Heart right ventricle (tissue), 16 donors: ENCODE measurements at regions not wholly inside any gene's neighbourhood (a gene's known extent, or its start where the extent isn't known, plus 50 kb on each side); places are given as distances from the start of the nearest gene placed in this dataset.

ENCODE experiments used
- ATAC-seq, 8 donors: fragments of 200-7000 bp; cut with Tn5 transposase; one replicate each; pipeline ENCODE4 v1.9.1; 2020; ENCODE audit warnings: mild to moderate bottlenecking in 8 of 8, moderate library complexity in 8 of 8, moderate number of reproducible peaks in 1 of 8
- DNase-seq, 2 donors: peaks; one replicate each; pipeline ENCODE4 v3.0.0-alpha.2; 2020
- H3K27ac ChIP-seq, 10 donors: fragments of 200-600 bp; sonication (generic) in 2 of 10; one replicate each; pipeline versions ENCODE4 v1.5.0 to v1.8.0; 2020 to 2022; ENCODE audit warnings: mild to moderate bottlenecking in 3 of 10
- H3K27me3 ChIP-seq, 7 donors: fragments of 200-600 bp; one replicate each; pipeline ENCODE4 v1.8.0; 2021 to 2022; ENCODE audit warnings: mild to moderate bottlenecking in 2 of 7
- H3K36me3 ChIP-seq, 9 donors: fragments of 200-600 bp; sonication (generic) in 1 of 9; one replicate each; pipeline versions ENCODE4 v1.5.0 to v1.8.0; 2020 to 2022; ENCODE audit warnings: mild to moderate bottlenecking in 2 of 9
- H3K4me1 ChIP-seq, 9 donors: fragments of 200-600 bp; sonication (generic) in 1 of 9; one replicate each; pipeline versions ENCODE4 v1.5.0 to v1.8.0; 2020 to 2022; ENCODE audit warnings: mild to moderate bottlenecking in 4 of 9
- H3K4me3 ChIP-seq, 10 donors: fragments of 200-600 bp; sonication (generic) in 2 of 10; one replicate each; pipeline versions ENCODE4 v1.5.0 to v1.8.0; 2020 to 2022; ENCODE audit warnings: mild to moderate bottlenecking in 7 of 10, moderate library complexity in 2 of 10
- H3K9me3 ChIP-seq, 11 donors: fragments of 200-600 bp in 10 of 11; sonication (generic) in 2 of 11; one replicate each; pipeline versions ENCODE4 v1.5.0 to v1.8.0; 2013 to 2022; ENCODE audit warnings: mild to moderate bottlenecking in 2 of 11, control low read depth in 1 of 11, moderate library complexity in 1 of 11
- WGBS, 2 donors: extraction: QIAGEN DNeasy Blood & Tissue Kit; methylation state at CpG; one replicate each; pipeline ENCODE4 v1.1.7; 2013; ENCODE audit warnings: inconsistent platforms in 1 of 2; 5-methylcytosine and 5-hydroxymethylcytosine counted together
- intact Hi-C, 10 donors: fragments of 100-400 bp; cut with DNase I; formaldehyde crosslinking; loops; one replicate each; pipeline versions ENCODE4 v1.11.1 to v1.14.2; 2022
- TF ChIP-seq, protein P1 (sequence below), 9 donors: fragments of 200-600 bp; sonication (generic) in 2 of 9; IDR thresholded peaks; one replicate each; pipeline versions ENCODE4 v1.5.0 to v1.8.0; 2021 to 2022; ENCODE audit warnings: antibody characterized with exemption in 9 of 9, mild to moderate bottlenecking in 5 of 9, moderate library complexity in 1 of 9
- donor health status: Arrhythmogenic right ventricular cardiomyopathy.
- donor health status: ischemic (EF 13 %, LVEDD 7.1; RV severe dilation, severe dysfunction).
- donor health status: healthy with polysubstance abuse.
- donor health status: DM: no; HTN: yes; CAD: no.
- donor health status: DM: no; HTN: no; CAD: no.
- donor health status: ischemic (EF 25% LVEDD 6.9; RV normal size, moderate dysfunction).
- donor health status: ischemic (EF 25% LVEDD 5.7; RV mildly dilated, moderate dysfunction).
- donor health status: healthy.
- donor health status: DM: yes; HTN: yes; CAD: no.
- donor health status: Ischemic cardiomyopathy.
- donor health status: ischemic (EF 35%, LVEDD 5.7; RV mildly dilated, moderate dysfunction).
- donor health status: nonischemic (EF 11% LVEDD 7.7; RV severe dilation, severe dysfunction).
- donor health status: DM: yes; HTN: yes; CAD: no.
- donor health status: PGD.
- donor health status: ischemic (EF 29% LVEDD 5.4; RV normal size, mild dysfunction).
- donor health status: nonischemic (EF 23%, LVEDD 6.1; RV moderate dilation, normal function).

- TF ChIP-seq, protein P1, sequence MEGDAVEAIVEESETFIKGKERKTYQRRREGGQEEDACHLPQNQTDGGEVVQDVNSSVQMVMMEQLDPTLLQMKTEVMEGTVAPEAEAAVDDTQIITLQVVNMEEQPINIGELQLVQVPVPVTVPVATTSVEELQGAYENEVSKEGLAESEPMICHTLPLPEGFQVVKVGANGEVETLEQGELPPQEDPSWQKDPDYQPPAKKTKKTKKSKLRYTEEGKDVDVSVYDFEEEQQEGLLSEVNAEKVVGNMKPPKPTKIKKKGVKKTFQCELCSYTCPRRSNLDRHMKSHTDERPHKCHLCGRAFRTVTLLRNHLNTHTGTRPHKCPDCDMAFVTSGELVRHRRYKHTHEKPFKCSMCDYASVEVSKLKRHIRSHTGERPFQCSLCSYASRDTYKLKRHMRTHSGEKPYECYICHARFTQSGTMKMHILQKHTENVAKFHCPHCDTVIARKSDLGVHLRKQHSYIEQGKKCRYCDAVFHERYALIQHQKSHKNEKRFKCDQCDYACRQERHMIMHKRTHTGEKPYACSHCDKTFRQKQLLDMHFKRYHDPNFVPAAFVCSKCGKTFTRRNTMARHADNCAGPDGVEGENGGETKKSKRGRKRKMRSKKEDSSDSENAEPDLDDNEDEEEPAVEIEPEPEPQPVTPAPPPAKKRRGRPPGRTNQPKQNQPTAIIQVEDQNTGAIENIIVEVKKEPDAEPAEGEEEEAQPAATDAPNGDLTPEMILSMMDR (IDR thresholded peaks at IDR 0.05) = no peak
- no peak overlapping the region for H3K4me3 ChIP-seq
- H3K27me3 ChIP-seq = peaks cover 0 to 9% (median 0%) of the 10 kb centered on the region in 7 donors
- no peaks in the 10 kb centered on the region for H3K4me1 ChIP-seq
- 47 to 51% methylated on average over 3 of the region's 3 CpGs for WGBS, 2 donors
- H3K9me3 ChIP-seq = no peaks in the 10 kb centered on the region
- intact Hi-C loops = no loop called here
- ATAC-seq = no peak
- H3K36me3 ChIP-seq = no peaks in the 10 kb centered on the region
- DNase-seq = no peak
- H3K27ac ChIP-seq = no peak overlapping the region
Observed at GRCh38 chrX:46380148-46380752, 165.0 kb downstream of the ZNF674 start.

- no peak overlapping the region for H3K4me3 ChIP-seq
- H3K9me3 ChIP-seq = no peaks in the 10 kb centered on the region
- DNase-seq (no peak), ATAC-seq (peak in 7 of 8 donors; percentile 38 to 79 (median 68))
- no peak overlapping the region for H3K27ac ChIP-seq
- WGBS, 2 donors = 30 to 36% methylated on average over 4 of the region's 4 CpGs
- intact Hi-C loops = loop anchor here in 4 of 10 donors (5.0 to 10.0 kb wide), 3 partner anchors 572 to 1054 kb away; no protein-coding TSS in a partner anchor
- peaks cover 0 to 9% (median 0%) of the 10 kb centered on the region in 7 donors for H3K27me3 ChIP-seq
- H3K4me1 ChIP-seq = no peaks in the 10 kb centered on the region
- TF ChIP-seq, protein P1 (IDR thresholded peaks at IDR 0.05) = peak in 6 of 9 donors; percentile 29 to 47 (median 38)
- H3K36me3 ChIP-seq = no peaks in the 10 kb centered on the region
Observed at GRCh38 chrX:46376246-46376885, 168.9 kb downstream of the ZNF674 start.

GRCh38 chrX:46375831-46376230, 169.4 kb downstream of the ZNF674 start:
- Histone ChIP-seq H3K9me3 (no peaks in the 10 kb centered on the region), H3K27me3 (peaks cover 0 to 9% (median 0%) of the 10 kb centered on the region in 7 donors), H3K4me3 (no peak overlapping the region), H3K36me3 (no peaks in the 10 kb centered on the region), H3K27ac (no peak overlapping the region), H3K4me1 (no peaks in the 10 kb centered on the region)
- TF ChIP-seq, protein P1 (IDR thresholded peaks at IDR 0.05) = no peak
- DNase-seq (no peak), ATAC-seq (no peak)
- 86 to 87% methylated on average over 3 of the region's 3 CpGs for WGBS, 2 donors
- intact Hi-C loops = loop anchor here in 4 of 10 donors (5.0 to 10.0 kb wide), 3 partner anchors 571 to 1054 kb away; no protein-coding TSS in a partner anchor

DNA sequence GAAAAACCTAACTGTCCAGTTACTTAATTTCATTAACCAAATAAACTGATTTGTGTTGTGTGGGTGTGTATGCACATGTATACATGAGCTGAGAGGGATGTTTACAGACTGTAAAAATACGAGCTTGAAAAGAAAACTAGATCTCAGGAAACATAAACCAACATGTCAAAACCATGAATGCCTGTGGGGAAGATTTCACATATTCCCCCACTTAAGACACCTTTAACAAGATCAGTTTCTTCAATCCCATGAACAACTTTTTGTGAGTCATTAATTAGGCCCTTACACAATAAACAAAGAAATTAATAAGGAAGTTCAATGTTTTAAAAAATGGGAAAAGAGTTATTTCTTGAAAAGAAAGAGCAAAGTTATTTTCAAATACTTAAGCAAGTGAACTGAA, 170.8 kb downstream of the ZNF674 start:
- no peak for ATAC-seq
- Histone ChIP-seq H3K4me3 (no peak overlapping the region), H3K9me3 (no peaks in the 10 kb centered on the region), H3K4me1 (no peaks in the 10 kb centered on the region), H3K36me3 (no peaks in the 10 kb centered on the region), H3K27ac (no peak overlapping the region), H3K27me3 (peaks cover 0 to 9% (median 0%) of the 10 kb centered on the region in 7 donors)
- TF ChIP-seq, protein P1 (IDR thresholded peaks at IDR 0.05) = no peak
- no peak for DNase-seq
- WGBS, 2 donors = 56 to 75% methylated on average over 1 of the region's 1 CpG
- intact Hi-C loops = loop anchor here in 4 of 10 donors (10.0 kb wide), 2 partner anchors 570 to 860 kb away; no protein-coding TSS in a partner anchor
